ENCODE measurements at regions not wholly inside any gene's neighbourhood (a gene's known extent, or its start where the extent isn't known, plus 50 kb on each side); places are given as distances from the start of the nearest gene placed in this dataset.

DNA sequence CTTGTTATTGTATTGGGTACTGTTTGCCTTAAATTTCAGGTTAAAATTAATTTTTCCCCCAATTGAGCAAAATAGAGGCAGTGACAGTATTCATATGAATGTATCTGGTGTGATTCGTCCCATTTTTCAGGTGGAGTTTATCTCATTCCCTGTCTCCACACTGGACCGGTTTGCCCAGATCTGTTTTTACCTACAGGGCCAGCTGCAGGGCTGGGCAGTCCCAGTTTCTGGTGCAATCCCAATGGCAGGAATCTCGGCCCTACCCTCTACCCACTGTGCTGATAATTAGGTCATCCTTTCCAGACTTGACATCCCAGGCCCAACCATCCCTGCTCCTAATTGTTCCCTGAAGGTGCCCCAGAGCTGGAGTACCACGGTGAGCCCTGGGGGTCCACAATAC, 49.8 kb upstream of the NFE2L3 start:
- Histone ChIP-seq H3K36me3 (ENCODE audit: insufficient read depth, insufficient read length, low read length) (no peaks in the 10 kb centered on the region), H3K9me3 (ENCODE audit: insufficient read depth, low read length) (no peaks in the 10 kb centered on the region), H3K4me3 (ENCODE audit: insufficient read length, low read depth) (no peak overlapping the region), H3K4me1 (ENCODE audit: insufficient read depth, insufficient read length) (no peaks in the 10 kb centered on the region), H3K27me3 (ENCODE audit: insufficient read depth, insufficient read length) (no peaks in the 10 kb centered on the region), H3K9ac (ENCODE audit: insufficient read length, low read depth) (no peak overlapping the region)
- no peak for DNase-seq (ENCODE audit: low read depth, low spot score)
- TF ChIP-seq ZNF274 (IDR thresholded peaks at IDR 0.05; ENCODE audit: low read depth, low read length) (no peak), SUZ12 (IDR thresholded peaks at IDR 0.05; ENCODE audit: extremely low read depth, insufficient read depth, insufficient read length) (no peak)

All from NT2/D1 (cell line).